ENCODE measurements at regions not wholly inside any gene's neighbourhood (a gene's known extent, or its start where the extent isn't known, plus 50 kb on each side); places are given as distances from the start of the nearest gene placed in this dataset.
"Not testable (repeated sequence)": the region's sequence is repeated elsewhere in the genome, so short reads cannot be mapped to it uniquely, and the experiment has no call there.

DNA sequence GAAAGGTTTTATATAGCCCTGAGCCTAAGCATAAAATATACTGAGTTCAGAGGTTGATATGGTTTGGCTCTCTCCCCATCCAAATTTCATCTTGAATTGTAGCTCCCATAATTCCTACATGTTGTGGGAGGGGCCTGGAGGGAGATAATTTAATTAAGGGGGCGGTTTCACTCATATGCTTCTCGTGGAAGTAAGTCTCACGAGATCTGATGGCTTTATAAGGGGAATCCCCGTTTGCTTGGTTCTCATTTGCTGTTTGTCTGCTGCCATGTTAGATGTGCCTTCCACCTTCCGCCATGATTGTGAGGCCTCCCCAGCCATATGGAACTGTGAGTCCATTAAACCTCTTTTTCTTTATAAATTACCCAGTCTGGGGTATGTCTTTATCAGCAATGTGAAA lies 130.8 kb upstream of the ACBD5 start:
- 93 to 98% methylated on average over 5 of the region's 5 CpGs for WGBS, 2 experiments
- H3K4me3 ChIP-seq (ENCODE audit: insufficient read depth, low read depth, low read length); H3K36me3 ChIP-seq (ENCODE audit: control insufficient read depth, insufficient read depth, low read length); H3K27me3 ChIP-seq (ENCODE audit: control insufficient read depth, insufficient read depth, low read length, poor library complexity, severe bottlenecking); H3K4me1 ChIP-seq (ENCODE audit: control insufficient read depth, insufficient read depth, low read length); H3K27ac ChIP-seq (ENCODE audit: insufficient read depth, low read depth, low read length, poor library complexity, severe bottlenecking); H3K9me3 ChIP-seq (ENCODE audit: control insufficient read depth, low read length): not testable (repeated sequence)

DNA sequence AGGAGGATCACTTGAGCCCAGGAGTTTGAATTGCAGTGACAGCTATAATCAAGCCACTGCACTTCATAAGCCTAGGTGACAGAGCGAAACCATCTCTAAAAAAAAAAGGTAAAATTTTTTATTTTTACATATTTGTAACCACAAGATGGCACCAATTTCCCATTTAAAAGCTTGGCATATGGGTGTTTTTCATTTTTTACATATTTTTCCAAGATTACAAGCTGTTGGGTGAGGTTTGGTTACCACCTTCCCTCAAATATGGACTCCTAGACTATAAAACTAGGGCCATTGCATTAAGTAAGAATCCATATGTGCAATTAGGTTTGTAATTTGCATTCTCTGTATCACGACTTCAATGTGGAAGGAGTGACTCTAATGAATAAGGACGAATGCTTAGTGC lies 129.3 kb upstream of the ACBD5 start:
- 86 to 91% methylated on average over 2 to 3 of the region's 3 CpGs for WGBS, 2 experiments

DNA sequence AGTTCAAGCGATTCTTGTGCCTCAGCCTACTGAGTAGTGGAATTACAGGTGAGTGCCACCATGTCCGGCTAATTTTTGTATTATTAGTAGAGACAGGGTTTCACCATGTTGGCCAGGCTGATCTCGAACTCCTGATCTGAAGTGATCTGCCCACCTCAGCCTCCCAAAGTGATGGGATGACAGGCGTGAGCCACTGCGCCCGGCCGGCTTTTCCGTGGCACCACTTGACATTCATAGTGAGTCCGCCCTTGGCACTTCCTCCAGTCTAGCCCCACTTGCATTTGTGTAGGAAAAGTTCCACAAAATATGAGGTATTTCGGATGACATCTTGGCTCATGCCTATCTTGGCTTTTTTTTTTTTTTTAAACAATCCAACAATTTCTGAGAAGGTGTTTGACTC lies 128.1 kb upstream of the ACBD5 start:
- H3K27me3 ChIP-seq (ENCODE audit: control insufficient read depth, insufficient read depth, low read length, poor library complexity, severe bottlenecking): no peaks in the 10 kb centered on the region
- no peaks in the 10 kb centered on the region for H3K36me3 ChIP-seq (ENCODE audit: control insufficient read depth, insufficient read depth, low read length)
- no peaks in the 10 kb centered on the region for H3K9me3 ChIP-seq (ENCODE audit: control insufficient read depth, low read length)
- no peak overlapping the region for H3K27ac ChIP-seq (ENCODE audit: insufficient read depth, low read depth, low read length, poor library complexity, severe bottlenecking)
- WGBS, 2 experiments: 89 to 92% methylated on average over 10 of the region's 10 CpGs
- H3K4me3 ChIP-seq (ENCODE audit: insufficient read depth, low read depth, low read length): no peak overlapping the region
- H3K4me1 ChIP-seq (ENCODE audit: control insufficient read depth, insufficient read depth, low read length): no peaks in the 10 kb centered on the region

More for the DNA sequence above, 129.3 kb upstream of the ACBD5 start:
- H3K27ac ChIP-seq (ENCODE audit: insufficient read depth, low read depth, low read length, poor library complexity, severe bottlenecking): no peak overlapping the region
- no peaks in the 10 kb centered on the region for H3K27me3 ChIP-seq (ENCODE audit: control insufficient read depth, insufficient read depth, low read length, poor library complexity, severe bottlenecking)
- H3K4me3 ChIP-seq (ENCODE audit: insufficient read depth, low read depth, low read length): no peak overlapping the region
- no peaks in the 10 kb centered on the region for H3K4me1 ChIP-seq (ENCODE audit: control insufficient read depth, insufficient read depth, low read length)
- H3K36me3 ChIP-seq (ENCODE audit: control insufficient read depth, insufficient read depth, low read length): no peaks in the 10 kb centered on the region
- no peaks in the 10 kb centered on the region for H3K9me3 ChIP-seq (ENCODE audit: control insufficient read depth, low read length)

DNA sequence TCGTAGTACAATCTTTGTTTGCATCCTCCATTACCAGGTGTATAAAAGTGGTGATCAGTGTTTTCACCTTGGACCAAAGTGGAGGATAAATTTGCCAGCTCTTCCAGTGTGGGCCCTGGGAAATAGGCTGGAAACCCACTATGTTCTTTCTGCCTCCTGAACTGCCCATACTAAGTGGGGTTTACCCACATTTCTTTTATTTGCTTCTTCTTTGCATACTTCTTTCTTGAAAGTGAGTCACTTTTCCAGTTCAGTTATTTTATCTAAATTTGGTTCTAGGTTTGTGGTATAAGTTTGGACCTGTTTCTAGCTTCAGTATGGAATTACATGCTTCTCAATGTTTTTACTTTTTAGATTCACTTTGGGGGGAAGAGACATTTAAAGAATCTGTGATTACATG lies 126.2 kb upstream of the ACBD5 start:
- 86 to 94% methylated on average over 1 of the region's 1 CpG for WGBS, 2 experiments

DNA sequence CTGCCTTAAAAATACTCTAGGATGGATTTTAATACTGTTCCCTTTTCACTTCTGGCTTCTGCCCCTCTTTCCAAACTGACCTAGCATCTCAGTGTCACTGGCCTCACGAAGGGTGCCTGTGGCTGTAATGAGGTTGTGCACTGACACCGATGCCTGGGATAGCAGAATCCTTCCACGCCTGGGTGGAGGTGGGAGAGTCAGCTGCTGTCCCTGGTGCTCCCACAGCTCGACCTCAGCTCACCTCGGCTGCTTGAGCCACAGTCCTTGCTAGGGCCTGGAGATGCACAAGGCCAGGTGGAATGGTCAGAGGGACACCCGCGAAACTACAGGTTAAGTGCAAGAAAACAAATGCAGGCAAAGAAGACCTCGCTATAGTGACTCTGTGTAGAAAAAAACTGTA lies 123.4 kb upstream of the ACBD5 start:
- no peaks in the 10 kb centered on the region for H3K4me1 ChIP-seq (ENCODE audit: control insufficient read depth, insufficient read depth, low read length)
- no peak overlapping the region for H3K4me3 ChIP-seq (ENCODE audit: insufficient read depth, low read depth, low read length)
- no peaks in the 10 kb centered on the region for H3K36me3 ChIP-seq (ENCODE audit: control insufficient read depth, insufficient read depth, low read length)
- 81 to 84% methylated on average over 8 of the region's 8 CpGs for WGBS, 2 experiments
- no peaks in the 10 kb centered on the region for H3K27me3 ChIP-seq (ENCODE audit: control insufficient read depth, insufficient read depth, low read length, poor library complexity, severe bottlenecking)
- H3K9me3 ChIP-seq (ENCODE audit: control insufficient read depth, low read length): no peaks in the 10 kb centered on the region
- H3K27ac ChIP-seq (ENCODE audit: insufficient read depth, low read depth, low read length, poor library complexity, severe bottlenecking): no peak overlapping the region

More for the DNA sequence above, 126.2 kb upstream of the ACBD5 start:
- Histone ChIP-seq H3K9me3 (ENCODE audit: control insufficient read depth, low read length) (no peaks in the 10 kb centered on the region), H3K4me3 (ENCODE audit: insufficient read depth, low read depth, low read length) (no peak overlapping the region), H3K27ac (ENCODE audit: insufficient read depth, low read depth, low read length, poor library complexity, severe bottlenecking) (no peak overlapping the region), H3K27me3 (ENCODE audit: control insufficient read depth, insufficient read depth, low read length, poor library complexity, severe bottlenecking) (no peaks in the 10 kb centered on the region), H3K36me3 (ENCODE audit: control insufficient read depth, insufficient read depth, low read length) (no peaks in the 10 kb centered on the region), H3K4me1 (ENCODE audit: control insufficient read depth, insufficient read depth, low read length) (no peaks in the 10 kb centered on the region)

DNA sequence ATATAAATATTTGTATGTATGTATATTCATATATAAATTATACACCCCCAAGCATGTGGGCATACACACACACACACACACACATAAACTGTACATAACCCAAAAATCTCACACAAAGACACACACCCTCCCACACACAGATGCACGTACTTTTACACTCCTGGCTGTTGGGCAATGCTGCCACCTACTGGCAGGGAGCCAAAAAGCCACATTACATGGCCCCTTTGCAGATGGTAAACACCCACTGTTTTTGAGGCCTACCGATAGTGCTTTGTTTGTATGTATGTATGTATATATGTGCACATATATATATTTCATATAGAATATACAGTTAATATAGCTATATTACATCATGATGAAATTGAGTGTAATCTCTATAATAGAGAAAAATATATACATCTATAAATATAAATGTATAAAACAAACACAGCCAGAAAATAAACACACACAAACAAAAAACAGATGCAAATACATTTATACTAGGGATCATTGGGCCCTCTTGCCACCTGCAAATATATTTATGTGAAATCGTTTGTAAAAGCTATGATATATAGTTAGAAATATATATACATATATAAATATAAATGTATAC lies 120.1 kb upstream of the ACBD5 start:
- H3K36me3 ChIP-seq (ENCODE audit: control insufficient read depth, insufficient read depth, low read length): no peaks in the 10 kb centered on the region
- H3K4me3 ChIP-seq (ENCODE audit: insufficient read depth, low read depth, low read length): no peak overlapping the region
- no peak overlapping the region for H3K27ac ChIP-seq (ENCODE audit: insufficient read depth, low read depth, low read length, poor library complexity, severe bottlenecking)
- no peaks in the 10 kb centered on the region for H3K4me1 ChIP-seq (ENCODE audit: control insufficient read depth, insufficient read depth, low read length)
- no peaks in the 10 kb centered on the region for H3K9me3 ChIP-seq (ENCODE audit: control insufficient read depth, low read length)
- H3K27me3 ChIP-seq (ENCODE audit: control insufficient read depth, insufficient read depth, low read length, poor library complexity, severe bottlenecking): no peaks in the 10 kb centered on the region
- WGBS, 2 experiments: 11 to 15% methylated on average over 1 of the region's 3 CpGs

DNA sequence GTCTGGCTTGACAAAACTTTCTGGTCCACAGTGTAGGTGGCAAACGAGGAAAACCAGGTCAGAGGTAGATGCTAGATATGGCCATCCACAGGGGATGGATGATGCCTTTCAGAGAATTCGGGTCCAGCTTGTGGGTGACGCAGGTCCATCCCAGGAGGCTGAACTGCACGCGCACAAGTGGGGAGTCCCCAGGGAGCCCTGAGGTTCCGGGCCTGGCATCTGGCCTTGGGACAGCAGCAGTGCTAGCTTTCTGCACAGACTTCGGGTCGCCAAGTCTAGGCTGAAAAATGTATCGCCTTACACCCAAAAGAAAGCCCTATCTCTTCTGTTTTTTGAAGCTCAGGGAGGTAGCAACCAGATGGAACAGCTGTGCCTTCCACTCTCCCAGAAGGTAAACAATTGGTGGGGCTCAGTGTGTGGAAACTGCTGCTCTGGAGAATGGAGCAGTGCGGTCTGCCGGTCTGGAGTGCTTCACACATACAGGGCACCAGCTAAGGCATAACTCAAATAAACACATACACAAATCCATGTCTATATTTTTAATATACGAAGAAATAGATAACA lies 119.3 kb upstream of the ACBD5 start:
- H3K9me3 ChIP-seq (ENCODE audit: control insufficient read depth, low read length): no peaks in the 10 kb centered on the region
- no peak overlapping the region for H3K4me3 ChIP-seq (ENCODE audit: insufficient read depth, low read depth, low read length)

DNA sequence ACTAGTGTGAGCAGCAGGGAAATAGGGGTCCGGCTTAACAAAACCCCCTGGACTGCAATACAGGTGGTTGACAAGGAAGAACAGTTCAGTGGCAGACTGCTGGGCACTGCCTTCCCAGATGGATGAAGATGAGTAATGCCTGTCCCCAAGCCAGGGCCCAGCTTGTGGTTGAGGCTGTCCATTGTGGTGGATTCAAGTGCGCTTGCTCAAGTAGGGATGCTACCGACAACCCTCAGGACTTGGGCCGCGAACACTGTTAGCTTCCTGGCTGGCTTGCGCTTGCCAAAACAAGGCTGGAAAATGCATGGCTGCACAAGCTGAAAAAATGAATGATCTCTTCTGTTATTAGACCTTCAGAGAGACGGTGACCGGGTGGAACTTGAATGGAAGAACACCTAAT lies 116.1 kb upstream of the ACBD5 start:
- no peak overlapping the region for H3K27ac ChIP-seq (ENCODE audit: insufficient read depth, low read depth, low read length, poor library complexity, severe bottlenecking)
- no peaks in the 10 kb centered on the region for H3K4me1 ChIP-seq (ENCODE audit: control insufficient read depth, insufficient read depth, low read length)
- H3K9me3 ChIP-seq (ENCODE audit: control insufficient read depth, low read length): no peaks in the 10 kb centered on the region
- 97% methylated on average over 8 of the region's 8 CpGs for WGBS, 2 experiments
- no peaks in the 10 kb centered on the region for H3K36me3 ChIP-seq (ENCODE audit: control insufficient read depth, insufficient read depth, low read length)
- H3K4me3 ChIP-seq (ENCODE audit: insufficient read depth, low read depth, low read length): no peak overlapping the region
- no peaks in the 10 kb centered on the region for H3K27me3 ChIP-seq (ENCODE audit: control insufficient read depth, insufficient read depth, low read length, poor library complexity, severe bottlenecking)

More for the DNA sequence above, 119.3 kb upstream of the ACBD5 start:
- Histone ChIP-seq H3K36me3 (ENCODE audit: control insufficient read depth, insufficient read depth, low read length) (no peaks in the 10 kb centered on the region), H3K4me1 (ENCODE audit: control insufficient read depth, insufficient read depth, low read length) (no peaks in the 10 kb centered on the region), H3K27me3 (ENCODE audit: control insufficient read depth, insufficient read depth, low read length, poor library complexity, severe bottlenecking) (no peaks in the 10 kb centered on the region), H3K27ac (ENCODE audit: insufficient read depth, low read depth, low read length, poor library complexity, severe bottlenecking) (no peak overlapping the region)
- WGBS, 2 experiments: 94 to 95% methylated on average over 9 to 11 of the region's 12 CpGs

DNA sequence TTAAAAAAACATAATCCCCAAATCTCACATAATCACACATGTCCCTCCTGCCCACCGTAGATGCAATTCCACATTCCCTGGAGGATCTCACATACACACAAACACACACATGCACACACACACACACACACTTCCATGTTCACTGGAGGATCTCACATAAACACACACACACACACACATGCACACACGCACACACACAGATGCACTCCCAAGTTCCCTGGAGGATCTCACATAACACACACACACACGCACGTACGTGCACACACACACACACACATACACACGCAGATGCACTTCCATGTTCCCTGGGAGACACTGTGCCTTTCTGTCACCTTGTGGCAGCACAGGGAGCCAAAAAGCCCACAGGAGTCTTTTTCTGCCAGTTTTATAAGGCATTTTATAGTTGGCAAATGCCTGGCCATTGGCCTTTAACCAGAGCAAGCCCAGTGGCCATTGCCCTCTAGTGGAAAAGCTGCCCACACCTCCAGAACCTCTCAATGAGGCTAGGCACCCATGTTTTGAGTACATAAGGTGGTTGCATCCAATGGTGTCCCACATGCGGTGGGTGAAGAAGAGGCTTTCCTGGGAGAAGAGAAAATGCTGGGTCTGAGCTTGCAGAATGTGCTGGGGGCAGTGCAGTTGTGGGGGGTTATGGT lies 115.4 kb upstream of the ACBD5 start:
- H3K27me3 ChIP-seq (ENCODE audit: control insufficient read depth, insufficient read depth, low read length, poor library complexity, severe bottlenecking): no peaks in the 10 kb centered on the region
- no peaks in the 10 kb centered on the region for H3K36me3 ChIP-seq (ENCODE audit: control insufficient read depth, insufficient read depth, low read length)
- no peaks in the 10 kb centered on the region for H3K4me1 ChIP-seq (ENCODE audit: control insufficient read depth, insufficient read depth, low read length)
- H3K9me3 ChIP-seq (ENCODE audit: control insufficient read depth, low read length): no peaks in the 10 kb centered on the region
- H3K27ac ChIP-seq (ENCODE audit: insufficient read depth, low read depth, low read length, poor library complexity, severe bottlenecking): no peak overlapping the region
- H3K4me3 ChIP-seq (ENCODE audit: insufficient read depth, low read depth, low read length): no peak overlapping the region
- WGBS, 2 experiments: 91 to 93% methylated on average over 7 of the region's 7 CpGs

DNA sequence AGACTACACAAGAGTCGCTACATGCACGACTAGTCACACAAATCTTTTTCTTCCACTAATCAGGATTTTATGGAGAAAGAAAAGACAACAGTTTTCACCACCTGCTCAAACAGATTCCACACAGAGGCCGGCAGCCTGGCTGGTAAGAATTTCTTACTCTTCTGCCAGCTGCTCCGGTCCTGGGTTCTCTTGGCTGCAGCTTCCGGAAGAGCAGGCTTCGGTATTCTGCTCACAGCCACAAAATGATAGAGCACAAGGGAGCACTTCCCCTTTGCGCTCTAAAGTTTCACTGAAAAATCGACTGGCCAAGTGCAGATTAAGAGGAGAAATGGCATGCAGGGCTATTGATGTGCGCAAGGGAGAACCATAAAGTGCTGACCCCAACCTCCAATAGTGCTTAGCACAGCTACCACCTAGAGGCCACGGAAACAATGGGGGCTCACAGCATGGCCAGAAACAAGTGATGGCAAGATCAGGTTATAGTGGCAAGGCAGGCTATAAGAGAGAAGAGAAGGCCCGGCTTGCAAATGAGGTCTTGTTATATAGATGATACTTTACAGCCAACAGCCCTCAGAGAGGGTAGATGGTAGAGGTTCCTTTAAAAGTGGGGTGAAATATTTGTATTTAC lies 114.2 kb upstream of the ACBD5 start:
- not testable (repeated sequence) for H3K27me3 ChIP-seq (ENCODE audit: control insufficient read depth, insufficient read depth, low read length, poor library complexity, severe bottlenecking); H3K9me3 ChIP-seq (ENCODE audit: control insufficient read depth, low read length); H3K27ac ChIP-seq (ENCODE audit: insufficient read depth, low read depth, low read length, poor library complexity, severe bottlenecking); H3K4me1 ChIP-seq (ENCODE audit: control insufficient read depth, insufficient read depth, low read length); H3K4me3 ChIP-seq (ENCODE audit: insufficient read depth, low read depth, low read length); H3K36me3 ChIP-seq (ENCODE audit: control insufficient read depth, insufficient read depth, low read length)
- WGBS, 2 experiments: 70 to 86% methylated on average over 7 to 9 of the region's 11 CpGs
